HPDE6-E6E7 (cell line): ENCODE measurements at regions not wholly inside any gene's neighbourhood (a gene's known extent, or its start where the extent isn't known, plus 50 kb on each side); places are given as distances from the start of the nearest gene placed in this dataset.

Experiments used
- DNase-seq: peaks from one replicate; pipeline ENCODE4 v3.0.0; 2011; ENCODE audit warnings: missing footprints; ENCODE audit errors: extremely low spot score

DNA sequence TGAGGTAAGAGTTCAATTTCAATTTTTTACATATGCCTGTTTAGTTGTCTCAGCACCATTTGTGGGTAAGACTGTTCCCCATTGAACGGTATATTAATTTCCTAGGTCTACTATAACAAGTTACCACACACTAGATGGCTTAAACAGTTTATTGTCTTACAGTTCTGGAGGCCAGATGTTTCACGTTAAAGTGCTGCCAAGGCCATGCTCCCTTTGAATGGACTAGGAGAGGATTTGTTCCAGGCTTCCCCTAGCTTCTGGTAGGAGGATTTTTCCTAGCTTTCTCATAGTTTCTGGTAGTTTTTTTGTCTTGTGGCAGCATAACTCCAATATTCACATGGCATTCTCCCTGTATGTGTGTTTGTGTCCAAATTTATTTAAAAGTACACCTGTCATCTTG, 149.3 kb upstream of the CYSLTR1 start:
- no peak for DNase-seq

DNA sequence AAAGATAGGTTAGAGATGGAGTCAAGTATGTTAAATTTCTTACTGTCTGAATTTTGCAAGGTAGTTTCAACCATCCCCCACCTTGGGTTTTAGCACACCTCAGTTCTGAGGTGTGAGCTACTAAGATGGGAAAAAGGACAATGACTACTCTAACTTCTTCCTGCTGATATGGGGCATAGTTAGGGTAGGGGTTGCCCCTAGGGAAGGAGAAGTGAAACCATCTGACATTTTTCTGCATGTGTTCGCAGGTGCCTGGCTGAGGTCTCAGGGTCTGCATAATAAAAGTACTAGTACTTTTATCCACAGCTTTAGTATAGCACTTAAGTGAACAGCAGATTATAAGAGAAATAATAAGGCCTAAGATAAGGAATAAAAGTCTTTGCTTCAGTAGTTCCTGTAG, 129.5 kb upstream of the CYSLTR1 start:
- no peak for DNase-seq

- peak; percentile 8 for DNase-seq
Measured at GRCh38 chrX:78455901-78456300, 128.5 kb upstream of the CYSLTR1 start.

DNA sequence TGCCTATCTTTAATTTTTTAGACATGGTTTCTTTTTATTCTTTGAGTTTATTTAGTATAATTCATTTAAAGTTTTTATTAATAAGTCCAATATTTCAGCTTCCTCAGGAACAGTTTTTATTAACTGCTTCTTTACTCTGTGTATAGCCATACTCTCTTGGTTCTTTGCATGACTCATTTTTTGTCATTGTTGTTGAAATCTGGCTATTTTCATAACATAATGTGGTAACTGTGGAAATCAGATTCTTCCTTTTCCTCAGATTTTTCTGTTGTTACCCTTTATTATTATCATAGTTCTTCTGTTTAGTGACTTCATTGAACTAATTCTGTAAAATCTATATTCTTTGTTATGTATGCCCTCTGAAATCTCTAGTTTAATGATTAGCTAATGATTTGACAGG, 124.9 kb upstream of the CYSLTR1 start:
- DNase-seq: no peak

GRCh38 chrX:78437621-78438020, 110.2 kb upstream of the CYSLTR1 start:
- no peak for DNase-seq

DNA sequence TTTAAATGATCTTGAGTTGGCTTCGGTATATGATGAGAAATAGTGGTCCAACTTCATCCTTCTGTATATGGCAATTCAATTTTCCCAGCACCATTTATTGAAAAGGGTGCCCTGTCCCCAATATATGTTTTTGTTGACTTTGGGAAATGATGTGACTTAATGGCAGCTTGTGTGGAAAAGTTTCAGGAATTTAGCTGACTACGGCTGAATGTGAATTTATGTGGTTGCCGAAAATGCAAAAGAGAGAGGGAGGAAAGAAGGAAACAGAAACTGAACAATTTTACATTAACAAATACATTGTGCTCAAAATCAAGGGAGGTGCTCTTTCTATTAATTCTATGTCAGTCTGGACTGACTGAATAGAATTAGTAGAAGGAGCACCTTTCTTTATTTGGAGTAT, 101.8 kb upstream of the CYSLTR1 start:
- no peak for DNase-seq

- no peak for DNase-seq
Measured at GRCh38 chrX:78388663-78389062, 61.3 kb upstream of the CYSLTR1 start.

DNA sequence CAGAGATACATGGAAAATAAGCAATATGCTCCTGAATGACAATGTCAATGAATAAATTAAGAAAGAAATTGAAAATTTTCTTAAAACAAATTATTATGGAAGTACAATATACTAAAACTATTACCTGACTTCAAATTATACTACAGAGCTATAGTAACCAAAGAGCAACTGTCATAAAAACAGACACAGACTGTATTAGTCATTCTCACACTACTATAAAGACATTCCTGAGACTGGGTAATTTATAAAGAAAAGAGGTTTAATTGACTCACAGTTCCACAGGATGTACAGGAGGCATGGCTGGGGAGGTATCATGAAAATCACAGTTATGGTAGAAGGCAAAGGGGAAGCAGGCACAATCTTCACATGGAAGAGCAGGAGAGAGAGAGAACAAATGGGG, 60.0 kb upstream of the CYSLTR1 start:
- DNase-seq: no peak

- DNase-seq: no peak
Measured at GRCh38 chrX:78384486-78384885, 57.1 kb upstream of the CYSLTR1 start.

GRCh38 chrX:78383594-78383993, 56.2 kb upstream of the CYSLTR1 start:
- no peak for DNase-seq

DNA sequence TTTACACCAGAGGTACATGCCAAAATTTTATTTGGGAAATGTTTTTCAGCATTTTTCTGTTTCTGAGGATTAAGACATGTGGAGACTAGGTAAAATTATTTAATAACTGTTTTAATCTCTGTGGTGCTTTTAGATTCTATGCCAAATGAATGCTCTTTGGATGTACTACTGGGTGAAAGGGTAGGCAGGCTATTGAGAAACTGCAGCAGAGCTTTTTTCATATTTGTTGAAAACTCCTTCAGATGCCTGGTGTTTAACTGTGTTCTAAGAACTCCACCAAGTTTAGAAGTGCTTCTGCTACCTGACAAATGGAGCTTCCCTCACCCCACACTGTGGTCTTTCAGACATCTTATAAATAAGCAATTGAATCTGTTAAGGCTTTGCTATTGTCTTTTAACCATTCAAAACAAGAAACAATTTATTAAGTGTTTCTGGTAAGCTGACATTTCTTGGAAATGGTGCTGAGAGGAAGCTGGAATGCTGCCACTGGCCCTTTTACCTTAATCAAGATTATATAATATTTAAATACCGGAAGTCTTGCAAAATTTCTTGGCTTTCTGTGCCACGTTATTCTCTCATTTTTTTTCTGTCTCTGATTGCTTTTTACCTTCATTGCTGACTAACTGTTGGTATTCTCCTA, 51.2 kb upstream of the CYSLTR1 start:
- DNase-seq: no peak
